Liver (tissue), 8 donors: ENCODE measurements at regions not wholly inside any gene's neighbourhood (a gene's known extent, or its start where the extent isn't known, plus 50 kb on each side); places are given as distances from the start of the nearest gene placed in this dataset.
"Not testable (repeated sequence)": the region's sequence is repeated elsewhere in the genome, so short reads cannot be mapped to it uniquely, and the experiment has no call there.

Experiments
- DNase-seq: peaks from one replicate; pipeline ENCODE4 v3.0.0-alpha.2; 2017; ENCODE audit warnings: low spot score
- H3K27ac ChIP-seq, 2 donors: one replicate each; pipeline ENCODE4 v1.7.0; 2013; ENCODE audit warnings: inconsistent platforms in 2 of 2, low read length in 2 of 2, control low read depth in 1 of 2, low read depth in 1 of 2, mild to moderate bottlenecking in 1 of 2
- H3K27me3 ChIP-seq, 4 donors: one replicate each; pipeline versions ENCODE4 v1.6.1 to v1.7.0; 2013; ENCODE audit warnings: low read length in 3 of 4, inconsistent platforms in 1 of 4, mild to moderate bottlenecking in 1 of 4, moderate library complexity in 1 of 4; ENCODE audit not compliant: control insufficient read depth in 4 of 4, insufficient read depth in 4 of 4
- H3K36me3 ChIP-seq, 4 donors: one replicate each; pipeline versions ENCODE4 v1.6.1 to v1.7.0; 2013; ENCODE audit warnings: low read length in 3 of 4, mild to moderate bottlenecking in 3 of 4, low read depth in 1 of 4, moderate library complexity in 1 of 4; ENCODE audit not compliant: control insufficient read depth in 4 of 4, insufficient read depth in 3 of 4
- H3K4me1 ChIP-seq, 4 donors: one replicate each; pipeline versions ENCODE4 v1.6.1 to v1.7.0; 2013; ENCODE audit warnings: low read length in 3 of 4, mild to moderate bottlenecking in 3 of 4, moderate library complexity in 1 of 4; ENCODE audit not compliant: control insufficient read depth in 4 of 4, insufficient read depth in 4 of 4
- H3K4me3 ChIP-seq, 3 donors: one replicate each; pipeline versions ENCODE4 v1.6.1 to v1.7.0; 2013; ENCODE audit warnings: low read length in 3 of 3, control low read depth in 1 of 3, low read depth in 1 of 3, mild to moderate bottlenecking in 1 of 3
- H3K9ac ChIP-seq, 2 donors: one replicate each; pipeline ENCODE4 v1.7.0; 2013; ENCODE audit warnings: low read length in 2 of 2, mild to moderate bottlenecking in 2 of 2, moderate library complexity in 2 of 2, control low read depth in 1 of 2, low read depth in 1 of 2
- H3K9me3 ChIP-seq, 4 donors: one replicate each; pipeline versions ENCODE4 v1.6.1 to v1.7.0; 2013; ENCODE audit warnings: low read length in 3 of 4; ENCODE audit not compliant: control insufficient read depth in 4 of 4
- CTCF ChIP-seq: fragments of 150-350 bp; IDR thresholded peaks from 2 replicates; pipeline ENCODE4 v1.5.1; 2017; ENCODE audit warnings: improper control_type of control experiment, low read depth, low read length; ENCODE audit not compliant: missing input control
- EGR1 ChIP-seq, 2 donors: IDR thresholded peaks; 2 replicates each; pipeline ENCODE4 v1.6.1; 2016 to 2018; ENCODE audit warnings: antibody characterized with exemption in 2 of 2, low read depth in 2 of 2
- FOXA1 ChIP-seq: IDR thresholded peaks from 2 replicates; pipeline ENCODE4 v1.6.1; 2016; ENCODE audit warnings: antibody characterized with exemption
- GABPA ChIP-seq, 2 donors: IDR thresholded peaks in 1 of 2; conservative IDR thresholded peaks in 1 of 2; 2 replicates each; pipeline ENCODE4 v1.6.1; 2016; ENCODE audit warnings: antibody characterized with exemption in 2 of 2, mild to moderate bottlenecking in 1 of 2, moderate library complexity in 1 of 2
- HNF4A ChIP-seq, 2 donors: conservative IDR thresholded peaks; 2 replicates each; pipeline ENCODE4 v1.6.1; 2016; ENCODE audit warnings: antibody characterized with exemption in 2 of 2, mild to moderate bottlenecking in 2 of 2
- HNF4G ChIP-seq: IDR thresholded peaks from 2 replicates; pipeline ENCODE4 v1.6.1; 2016; ENCODE audit warnings: antibody characterized with exemption
- JUND ChIP-seq, 2 donors: IDR thresholded peaks; 2 replicates each; pipeline ENCODE4 v1.6.1; 2016; ENCODE audit warnings: antibody characterized with exemption in 2 of 2
- NR2F2 ChIP-seq: IDR thresholded peaks from 2 replicates; pipeline ENCODE4 v1.6.1; 2016; ENCODE audit warnings: antibody characterized with exemption
- RAD21 ChIP-seq, 2 donors: IDR thresholded peaks; 2 replicates each; pipeline ENCODE4 v1.6.1; 2016; ENCODE audit warnings: antibody characterized with exemption in 2 of 2, mild to moderate bottlenecking in 2 of 2
- RXRA ChIP-seq, 2 donors: IDR thresholded peaks; 2 replicates each; pipeline ENCODE4 v1.6.1; 2017 to 2018; ENCODE audit warnings: antibody characterized with exemption in 2 of 2, mild to moderate bottlenecking in 1 of 2
- SP1 ChIP-seq: IDR thresholded peaks from 2 replicates; pipeline ENCODE4 v1.6.1; 2018; ENCODE audit warnings: antibody characterized with exemption, mild to moderate bottlenecking
- TAF1 ChIP-seq: conservative IDR thresholded peaks from 2 replicates; pipeline ENCODE4 v1.6.1; 2016; ENCODE audit warnings: antibody characterized with exemption, mild to moderate bottlenecking
- YY1 ChIP-seq: IDR thresholded peaks from 2 replicates; pipeline ENCODE4 v1.6.1; 2016; ENCODE audit warnings: antibody characterized with exemption, mild to moderate bottlenecking
- ZBTB33 ChIP-seq: IDR thresholded peaks from 2 replicates; pipeline ENCODE4 v1.6.1; 2016; ENCODE audit warnings: antibody characterized with exemption
- WGBS: extraction: QIAGEN DNeasy Blood & Tissue Kit; methylation state at CpG from one replicate; pipeline ENCODE4 v1.1.7; 2013; 5-methylcytosine and 5-hydroxymethylcytosine counted together
- TF ChIP-seq, protein P1 (sequence below): IDR thresholded peaks from 2 replicates; pipeline ENCODE4 v1.6.1; 2016; ENCODE audit warnings: antibody characterized with exemption
- TF ChIP-seq, protein P2 (sequence below): IDR thresholded peaks from 2 replicates; pipeline ENCODE4 v1.6.1; 2016; ENCODE audit warnings: antibody characterized with exemption
- donor health status: healthy.
- donor health status: healthy.
- donor health status: healthy.
- donor health status: healthy.
- donor health status: healthy.

DNA sequence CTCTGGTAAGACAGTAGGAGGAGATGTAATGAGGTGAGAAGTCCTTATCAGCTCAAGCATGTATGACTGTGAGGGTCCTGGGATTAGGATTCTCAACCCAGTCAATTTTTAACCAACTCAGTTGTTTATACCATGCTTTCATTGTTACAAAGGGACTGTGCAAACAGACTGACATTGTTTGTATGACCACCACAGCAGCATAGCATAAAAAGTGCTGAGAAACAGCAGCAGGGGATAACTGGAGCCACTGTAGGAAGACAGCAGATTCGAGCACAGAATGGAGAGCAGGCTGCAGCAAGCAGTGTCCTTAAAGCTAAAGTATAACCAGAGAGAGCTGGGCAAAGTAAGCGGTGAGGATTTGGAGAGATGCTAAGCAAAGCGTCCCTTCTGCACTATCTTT lies 829.5 kb downstream of the REEP3 start:
- Histone ChIP-seq H3K4me3 (no peak overlapping the region), H3K9ac (no peak overlapping the region), H3K4me1 (no peaks in the 10 kb centered on the region), H3K9me3 (no peaks in the 10 kb centered on the region), H3K36me3 (no peaks in the 10 kb centered on the region), H3K27ac (no peak overlapping the region), H3K27me3 (no peaks in the 10 kb centered on the region)
- DNase-seq, result no peak
- 64% methylated on average over 3 of the region's 3 CpGs for WGBS
- TF ChIP-seq RXRA (IDR thresholded peaks at IDR 0.05), result no peak
- TF ChIP-seq SP1, result no peak
- TF ChIP-seq JUND (IDR thresholded peaks at IDR 0.05), result no peak
- TF ChIP-seq YY1, result no peak
- TF ChIP-seq, protein P1, sequence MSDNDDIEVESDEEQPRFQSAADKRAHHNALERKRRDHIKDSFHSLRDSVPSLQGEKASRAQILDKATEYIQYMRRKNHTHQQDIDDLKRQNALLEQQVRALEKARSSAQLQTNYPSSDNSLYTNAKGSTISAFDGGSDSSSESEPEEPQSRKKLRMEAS, result no peak
- no peak for TF ChIP-seq RAD21 (IDR thresholded peaks at IDR 0.05)
- TF ChIP-seq HNF4G, result no peak
- TF ChIP-seq TAF1, result no peak
- no peak for TF ChIP-seq FOXA1
- TF ChIP-seq NR2F2, result no peak
- no peak for TF ChIP-seq EGR1 (IDR thresholded peaks at IDR 0.05; ENCODE audit: low read depth in 2 of 2)
- TF ChIP-seq GABPA (IDR thresholded peaks at IDR 0.05 in 1 of 2, conservative IDR thresholded peaks at IDR 0.05 in 1 of 2), result no peak
- no peak for TF ChIP-seq HNF4A (conservative IDR thresholded peaks at IDR 0.05)
- TF ChIP-seq ZBTB33, result no peak
- TF ChIP-seq CTCF, result no peak
- TF ChIP-seq, protein P2, sequence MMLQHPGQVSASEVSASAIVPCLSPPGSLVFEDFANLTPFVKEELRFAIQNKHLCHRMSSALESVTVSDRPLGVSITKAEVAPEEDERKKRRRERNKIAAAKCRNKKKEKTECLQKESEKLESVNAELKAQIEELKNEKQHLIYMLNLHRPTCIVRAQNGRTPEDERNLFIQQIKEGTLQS, result no peak

DNA sequence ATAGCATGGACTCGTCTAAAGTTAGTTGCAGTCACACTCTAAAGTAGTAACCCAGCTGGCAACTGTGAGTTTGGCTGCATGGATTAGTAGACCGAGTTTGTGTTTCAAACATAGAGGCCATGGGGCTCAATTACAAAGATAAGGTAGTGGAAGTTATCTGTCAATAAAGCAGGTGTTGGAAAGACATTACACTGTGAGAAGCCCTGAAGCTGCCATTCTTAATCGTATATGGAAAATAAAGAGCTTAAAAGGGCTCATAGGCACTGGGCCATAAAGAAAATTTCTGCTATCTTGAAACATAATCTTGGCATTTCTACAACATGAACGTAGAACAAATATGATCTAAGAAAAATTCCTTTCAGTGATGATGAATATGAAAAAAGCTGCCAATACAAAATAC lies 837.7 kb downstream of the REEP3 start:
- 67% methylated on average over 4 of the region's 4 CpGs for WGBS
- TF ChIP-seq, protein P1, result no peak
- H3K27ac ChIP-seq, result no peak overlapping the region

DNA sequence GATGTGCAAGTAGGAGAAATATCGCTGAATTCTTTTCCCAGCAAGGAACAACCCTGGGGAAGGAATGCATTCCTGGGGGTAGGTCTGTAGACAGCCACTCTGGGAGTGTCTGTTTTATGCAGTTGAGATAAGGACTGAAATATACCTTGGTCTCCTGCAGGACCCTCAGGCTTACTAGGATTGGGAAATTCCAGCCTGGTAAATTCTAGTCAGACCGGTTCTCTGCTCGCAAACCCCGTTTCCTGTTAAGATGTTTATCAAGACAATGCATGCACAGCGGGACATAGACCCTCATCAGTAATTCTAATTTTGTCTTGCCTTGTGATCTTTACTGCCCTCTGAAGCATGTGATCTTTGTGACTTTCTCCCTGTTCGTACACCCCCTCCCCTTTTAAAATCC lies 839.0 kb downstream of the REEP3 start:
- not testable (repeated sequence) for H3K4me3 ChIP-seq, H3K4me1 ChIP-seq, DNase-seq, H3K9me3 ChIP-seq, H3K36me3 ChIP-seq, H3K27ac ChIP-seq, H3K27me3 ChIP-seq, H3K9ac ChIP-seq
- WGBS, result 92% methylated on average over 6 of the region's 6 CpGs

More for the DNA sequence above, 837.7 kb downstream of the REEP3 start:
- peaks cover 0 to 2% (median 0%) of the 10 kb centered on the region in 4 donors for H3K9me3 ChIP-seq
- no peak overlapping the region for H3K4me3 ChIP-seq
- H3K9ac ChIP-seq, result no peak overlapping the region
- H3K36me3 ChIP-seq, result no peaks in the 10 kb centered on the region
- H3K4me1 ChIP-seq, result no peaks in the 10 kb centered on the region
- H3K27me3 ChIP-seq, result no peaks in the 10 kb centered on the region
- DNase-seq, result no peak
